ENCODE measurements at regions not wholly inside any gene's neighbourhood (a gene's known extent, or its start where the extent isn't known, plus 50 kb on each side); places are given as distances from the start of the nearest gene placed in this dataset.

DNA sequence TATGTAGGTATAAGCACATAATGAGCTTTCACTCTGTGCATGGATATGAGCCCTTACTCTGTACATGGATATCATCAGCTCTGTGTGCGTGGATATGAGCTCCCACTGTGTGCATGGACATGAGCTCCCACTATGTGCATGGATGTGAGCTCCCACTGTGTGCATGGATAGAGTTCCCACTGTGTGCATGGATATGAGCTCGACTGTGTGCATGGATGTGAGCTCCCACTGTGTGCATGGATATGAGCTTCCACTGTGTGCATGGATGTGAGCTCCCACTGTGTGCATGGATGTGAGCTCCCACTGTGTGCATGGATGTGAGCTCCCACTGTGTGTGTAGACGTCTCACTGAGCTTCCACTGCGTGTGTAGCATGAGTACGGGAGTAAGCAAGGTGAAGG is 149.3 kb upstream of the ALKAL2 start:
- Mint-ChIP-seq H3K27ac (peak overlapping the region; percentile 94), H3K9me3 (no peaks in the 10 kb centered on the region), H3K4me1 (ENCODE audit: low read depth) (peaks cover 22% of the 10 kb centered on the region), H3K4me3 (peak overlapping the region; percentile 85), H3K36me3 (ENCODE audit: low read depth) (no peaks in the 10 kb centered on the region), H3K27me3 (no peaks in the 10 kb centered on the region)
- H3K36me3 ChIP-seq (ENCODE audit: insufficient read depth, low read length) = no peaks in the 10 kb centered on the region
- no peak for DNase-seq
- POLR2A ChIA-PET = interaction anchor here (0.9 to 2.6 kb wide), 4 partner anchors 13 to 148 kb away, joined by 3 to 17 read pairs (median 4); no protein-coding TSS in a partner anchor
- TF ChIP-seq, protein P1, sequence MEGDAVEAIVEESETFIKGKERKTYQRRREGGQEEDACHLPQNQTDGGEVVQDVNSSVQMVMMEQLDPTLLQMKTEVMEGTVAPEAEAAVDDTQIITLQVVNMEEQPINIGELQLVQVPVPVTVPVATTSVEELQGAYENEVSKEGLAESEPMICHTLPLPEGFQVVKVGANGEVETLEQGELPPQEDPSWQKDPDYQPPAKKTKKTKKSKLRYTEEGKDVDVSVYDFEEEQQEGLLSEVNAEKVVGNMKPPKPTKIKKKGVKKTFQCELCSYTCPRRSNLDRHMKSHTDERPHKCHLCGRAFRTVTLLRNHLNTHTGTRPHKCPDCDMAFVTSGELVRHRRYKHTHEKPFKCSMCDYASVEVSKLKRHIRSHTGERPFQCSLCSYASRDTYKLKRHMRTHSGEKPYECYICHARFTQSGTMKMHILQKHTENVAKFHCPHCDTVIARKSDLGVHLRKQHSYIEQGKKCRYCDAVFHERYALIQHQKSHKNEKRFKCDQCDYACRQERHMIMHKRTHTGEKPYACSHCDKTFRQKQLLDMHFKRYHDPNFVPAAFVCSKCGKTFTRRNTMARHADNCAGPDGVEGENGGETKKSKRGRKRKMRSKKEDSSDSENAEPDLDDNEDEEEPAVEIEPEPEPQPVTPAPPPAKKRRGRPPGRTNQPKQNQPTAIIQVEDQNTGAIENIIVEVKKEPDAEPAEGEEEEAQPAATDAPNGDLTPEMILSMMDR (IDR thresholded peaks at IDR 0.05) = no peak
- peak overlapping the region in 1 of 2 donors; percentile 64 for H3K27ac ChIP-seq (ENCODE audit: low read depth in 1 of 2, low read length in 2 of 2)
- H3K27me3 ChIP-seq (ENCODE audit: control insufficient read depth in 1 of 2, insufficient read depth in 2 of 2, low read length in 2 of 2) = no peaks in the 10 kb centered on the region
- intact Hi-C loops (cut with DNase I, micrococcal nuclease) = loop anchor here in 1 of 2 experiments (5.0 kb wide), 3 partner anchors 40 to 240 kb away; partner anchors contain the start of genes ACP1, SH3YL1 and TMEM18
- ATAC-seq (ENCODE audit: poor library complexity) = no peak
- H3K4me1 ChIP-seq (ENCODE audit: insufficient read depth, low read length) = peaks cover 24% of the 10 kb centered on the region
- H3K9me3 ChIP-seq (ENCODE audit: control insufficient read depth in 1 of 2, insufficient read depth in 1 of 2, low read length in 2 of 2) = no peaks in the 10 kb centered on the region
- H3K4me3 ChIP-seq (ENCODE audit: low read length) = no peak overlapping the region
- CTCF ChIA-PET = no interaction called here

DNA sequence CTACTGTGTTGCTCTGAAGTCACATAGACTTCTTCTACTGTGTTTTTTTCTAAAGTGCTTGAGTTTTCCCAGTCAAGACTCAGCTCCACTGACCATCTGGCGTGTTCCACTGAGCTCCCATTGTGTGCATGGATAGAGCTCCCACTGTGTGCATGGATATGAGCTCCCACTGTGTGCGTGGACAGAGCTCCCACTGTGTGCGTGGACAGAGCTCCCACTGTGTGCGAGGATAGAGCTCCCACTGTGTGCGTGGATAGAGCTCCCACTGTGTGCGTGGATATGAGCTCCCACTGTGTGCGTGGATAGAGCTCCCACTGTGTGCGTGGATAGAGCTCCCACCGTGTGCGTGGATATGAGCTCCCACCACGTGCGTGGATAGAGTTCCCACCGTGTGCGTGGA is 148.3 kb upstream of the ALKAL2 start:
- Mint-ChIP-seq H3K4me3 (no peak overlapping the region), H3K27ac (no peak overlapping the region), H3K4me1 (ENCODE audit: low read depth) (peaks cover 22% of the 10 kb centered on the region), H3K36me3 (ENCODE audit: low read depth) (no peaks in the 10 kb centered on the region), H3K9me3 (no peaks in the 10 kb centered on the region), H3K27me3 (no peaks in the 10 kb centered on the region)
- no peaks in the 10 kb centered on the region for H3K27me3 ChIP-seq (ENCODE audit: control insufficient read depth in 1 of 2, insufficient read depth in 2 of 2, low read length in 2 of 2)
- H3K9me3 ChIP-seq (ENCODE audit: control insufficient read depth in 1 of 2, insufficient read depth in 1 of 2, low read length in 2 of 2) = no peaks in the 10 kb centered on the region
- ATAC-seq (ENCODE audit: poor library complexity) (no peak), DNase-seq (no peak)
- peaks cover 24% of the 10 kb centered on the region for H3K4me1 ChIP-seq (ENCODE audit: insufficient read depth, low read length)
- ChIA-PET CTCF (no interaction called here), POLR2A (no interaction called here)
- no peaks in the 10 kb centered on the region for H3K36me3 ChIP-seq (ENCODE audit: insufficient read depth, low read length)
- intact Hi-C loops (cut with DNase I, micrococcal nuclease) = loop anchor here in 1 of 2 experiments (5.0 kb wide), 3 partner anchors 39 to 241 kb away; partner anchors contain the start of genes ACP1, SH3YL1 and TMEM18
- TF ChIP-seq, protein P1 (IDR thresholded peaks at IDR 0.05) = no peak
- no peak overlapping the region for H3K4me3 ChIP-seq (ENCODE audit: low read length)
- no peak overlapping the region for H3K27ac ChIP-seq (ENCODE audit: low read depth in 1 of 2, low read length in 2 of 2)

DNA sequence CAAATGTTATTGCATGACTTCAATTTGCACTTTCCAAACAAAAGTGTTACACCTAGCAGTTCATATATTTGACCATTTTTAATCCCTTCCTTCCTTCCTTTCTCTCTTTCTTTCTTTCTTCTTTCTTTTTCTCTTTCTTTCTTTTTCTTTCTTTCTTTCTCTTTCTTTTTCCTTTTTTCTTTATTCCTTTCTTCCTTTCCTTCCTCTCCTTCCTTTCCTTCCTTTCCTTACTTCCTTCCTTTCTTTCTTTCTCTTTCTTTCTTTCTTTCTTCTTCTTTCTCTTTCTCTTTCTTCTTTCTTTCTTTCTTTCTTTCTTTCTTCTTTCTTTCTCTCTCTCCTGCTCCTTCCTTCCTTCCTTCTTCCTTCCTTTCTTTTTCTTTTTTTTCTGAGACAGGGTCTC is 146.7 kb upstream of the ALKAL2 start:
- H3K4me1 Mint-ChIP-seq (ENCODE audit: low read depth) = peaks cover 36% of the 10 kb centered on the region
- POLR2A ChIA-PET = no interaction called here
- no peaks in the 10 kb centered on the region for H3K27me3 Mint-ChIP-seq
- no peak overlapping the region for H3K27ac ChIP-seq (ENCODE audit: low read depth in 1 of 2, low read length in 2 of 2)
- peaks cover 39% of the 10 kb centered on the region for H3K4me1 ChIP-seq (ENCODE audit: insufficient read depth, low read length)
- no peak overlapping the region for H3K4me3 Mint-ChIP-seq
- intact Hi-C loops (cut with DNase I, micrococcal nuclease) = loop anchor here in 1 of 2 experiments (5.0 kb wide), 3 partner anchors 37 to 243 kb away; partner anchors contain the start of genes ACP1, SH3YL1 and TMEM18
- no peaks in the 10 kb centered on the region for H3K27me3 ChIP-seq (ENCODE audit: control insufficient read depth in 1 of 2, insufficient read depth in 2 of 2, low read length in 2 of 2)
- no peaks in the 10 kb centered on the region for H3K9me3 ChIP-seq (ENCODE audit: control insufficient read depth in 1 of 2, insufficient read depth in 1 of 2, low read length in 2 of 2)
- DNase-seq = no peak
- no peaks in the 10 kb centered on the region for H3K36me3 Mint-ChIP-seq (ENCODE audit: low read depth)
- no peak for ATAC-seq (ENCODE audit: poor library complexity)
- H3K4me3 ChIP-seq (ENCODE audit: low read length) = no peak overlapping the region
- TF ChIP-seq, protein P1 (IDR thresholded peaks at IDR 0.05) = no peak
- CTCF ChIA-PET = no interaction called here
- H3K36me3 ChIP-seq (ENCODE audit: insufficient read depth, low read length) = no peaks in the 10 kb centered on the region
- no peaks in the 10 kb centered on the region for H3K9me3 Mint-ChIP-seq
- peak overlapping the region; percentile 17 for H3K27ac Mint-ChIP-seq

Measured in CD4-positive, alpha-beta T cell (primary cell).